ENCODE measurements at regions not wholly inside any gene's neighbourhood (a gene's known extent, or its start where the extent isn't known, plus 50 kb on each side); places are given as distances from the start of the nearest gene placed in this dataset.
"Not testable (repeated sequence)": the region's sequence is repeated elsewhere in the genome, so short reads cannot be mapped to it uniquely, and the experiment has no call there.

GRCh38 chr14:45641541-45641940, 388.5 kb upstream of the MIS18BP1 start:
- H3K4me3 ChIP-seq (ENCODE audit: low read depth, poor library complexity, severe bottlenecking): no peak overlapping the region
- no peak for DNase-seq (ENCODE audit: low spot score in 2 of 2)
- TF ChIP-seq, protein P1, sequence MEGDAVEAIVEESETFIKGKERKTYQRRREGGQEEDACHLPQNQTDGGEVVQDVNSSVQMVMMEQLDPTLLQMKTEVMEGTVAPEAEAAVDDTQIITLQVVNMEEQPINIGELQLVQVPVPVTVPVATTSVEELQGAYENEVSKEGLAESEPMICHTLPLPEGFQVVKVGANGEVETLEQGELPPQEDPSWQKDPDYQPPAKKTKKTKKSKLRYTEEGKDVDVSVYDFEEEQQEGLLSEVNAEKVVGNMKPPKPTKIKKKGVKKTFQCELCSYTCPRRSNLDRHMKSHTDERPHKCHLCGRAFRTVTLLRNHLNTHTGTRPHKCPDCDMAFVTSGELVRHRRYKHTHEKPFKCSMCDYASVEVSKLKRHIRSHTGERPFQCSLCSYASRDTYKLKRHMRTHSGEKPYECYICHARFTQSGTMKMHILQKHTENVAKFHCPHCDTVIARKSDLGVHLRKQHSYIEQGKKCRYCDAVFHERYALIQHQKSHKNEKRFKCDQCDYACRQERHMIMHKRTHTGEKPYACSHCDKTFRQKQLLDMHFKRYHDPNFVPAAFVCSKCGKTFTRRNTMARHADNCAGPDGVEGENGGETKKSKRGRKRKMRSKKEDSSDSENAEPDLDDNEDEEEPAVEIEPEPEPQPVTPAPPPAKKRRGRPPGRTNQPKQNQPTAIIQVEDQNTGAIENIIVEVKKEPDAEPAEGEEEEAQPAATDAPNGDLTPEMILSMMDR (IDR thresholded peaks at IDR 0.05): no peak
- no peak for TF ChIP-seq POLR2A (IDR thresholded peaks at IDR 0.05)
- 44 to 56% methylated on average over 4 of the region's 4 CpGs for WGBS, 2 donors
- intact Hi-C loops (cut with DNase I; ENCODE audit: low total_unique reads): no loop called here

DNA sequence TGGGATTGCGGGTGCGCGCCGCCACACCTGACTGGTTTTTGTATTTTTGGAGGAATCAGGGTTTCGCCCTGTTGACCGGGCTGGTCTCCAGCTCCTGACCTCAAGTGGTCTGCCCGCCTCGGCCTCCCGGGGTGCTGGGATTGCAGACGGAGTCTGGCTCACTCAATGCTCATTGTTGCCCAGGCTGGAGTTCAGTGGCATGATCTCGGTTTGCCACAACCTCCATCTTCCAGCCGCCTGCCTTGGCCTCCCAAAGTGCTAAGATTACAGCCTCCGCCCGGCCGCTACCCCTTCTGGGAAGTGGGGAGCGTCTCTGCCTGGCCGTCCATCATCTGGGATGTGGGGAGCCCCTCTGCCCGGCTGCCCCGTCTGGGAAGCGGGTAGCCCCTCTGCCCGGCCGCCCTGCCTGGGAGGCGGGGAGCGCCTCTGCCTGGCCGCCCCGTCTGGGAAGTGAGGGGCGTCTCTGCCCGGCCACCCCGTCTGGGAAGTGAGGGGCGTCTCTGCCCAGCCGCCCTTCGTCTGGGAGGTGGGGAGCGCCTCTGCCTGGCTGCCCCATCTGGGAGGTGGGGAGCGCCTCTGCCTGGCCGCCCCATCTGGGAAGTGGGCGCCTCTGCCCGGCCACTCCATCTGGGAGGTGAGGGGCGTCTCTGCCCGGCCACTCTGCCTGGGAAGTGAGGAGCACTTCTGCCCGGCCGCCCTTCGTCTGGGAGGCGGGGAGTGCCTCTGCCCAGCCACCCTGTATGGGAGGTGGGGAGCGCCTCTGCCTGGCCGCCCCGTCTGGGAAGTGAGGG, 381.8 kb upstream of the MIS18BP1 start:
- H3K4me3 ChIP-seq (ENCODE audit: low read depth, poor library complexity, severe bottlenecking); DNase-seq (ENCODE audit: low spot score in 2 of 2); intact Hi-C loops (cut with DNase I; ENCODE audit: low total_unique reads): not testable (repeated sequence)
- WGBS, 2 donors: 92 to 97% methylated on average over 12 to 35 of the region's 46 CpGs

GRCh38 chr14:45633220-45633984, 380.4 kb upstream of the MIS18BP1 start:
- 34 to 38% methylated on average over 7 of the region's 7 CpGs for WGBS, 2 donors
- no peak overlapping the region for H3K4me3 ChIP-seq (ENCODE audit: low read depth, poor library complexity, severe bottlenecking)
- no peak for TF ChIP-seq POLR2A (IDR thresholded peaks at IDR 0.05)
- TF ChIP-seq, protein P1 (IDR thresholded peaks at IDR 0.05): no peak
- intact Hi-C loops (cut with DNase I; ENCODE audit: low total_unique reads): no loop called here
- peak in 1 of 2 donors; percentile 33 for DNase-seq (ENCODE audit: low spot score in 2 of 2)

- intact Hi-C loops (cut with DNase I; ENCODE audit: low total_unique reads): no loop called here
- TF ChIP-seq, protein P1 (IDR thresholded peaks at IDR 0.05): no peak
- TF ChIP-seq POLR2A (IDR thresholded peaks at IDR 0.05): no peak
- H3K4me3 ChIP-seq (ENCODE audit: low read depth, poor library complexity, severe bottlenecking): no peak overlapping the region
- WGBS, 2 donors: 72 to 77% methylated on average over 2 of the region's 2 CpGs
- DNase-seq (ENCODE audit: low spot score in 2 of 2): no peak
These were observed 368.7 kb upstream of the MIS18BP1 start for GRCh38 chr14:45621731-45622130.

DNA sequence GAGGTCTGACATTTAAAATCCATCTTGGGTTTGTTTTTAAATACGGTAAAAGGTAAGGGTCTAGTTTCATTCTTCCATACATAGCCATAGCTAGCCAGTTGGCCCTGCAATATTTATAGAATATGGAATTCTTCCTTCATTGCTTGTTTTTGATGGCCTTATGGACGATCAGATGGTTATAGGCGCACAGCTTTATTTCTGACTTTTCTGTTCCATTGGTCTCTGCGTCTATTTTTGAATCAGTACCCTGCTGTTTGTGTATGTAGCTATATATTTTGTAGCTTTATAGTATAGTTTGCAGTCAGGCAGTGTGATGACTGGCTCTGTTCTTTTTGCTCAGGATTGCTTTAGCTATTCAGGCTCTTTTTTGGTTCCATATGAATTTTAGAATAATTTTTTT, 366.8 kb upstream of the MIS18BP1 start:
- TF ChIP-seq, protein P1 (IDR thresholded peaks at IDR 0.05): no peak
- TF ChIP-seq POLR2A (IDR thresholded peaks at IDR 0.05): no peak
- WGBS, 2 donors: 79 to 94% methylated on average over 4 of the region's 4 CpGs

DNA sequence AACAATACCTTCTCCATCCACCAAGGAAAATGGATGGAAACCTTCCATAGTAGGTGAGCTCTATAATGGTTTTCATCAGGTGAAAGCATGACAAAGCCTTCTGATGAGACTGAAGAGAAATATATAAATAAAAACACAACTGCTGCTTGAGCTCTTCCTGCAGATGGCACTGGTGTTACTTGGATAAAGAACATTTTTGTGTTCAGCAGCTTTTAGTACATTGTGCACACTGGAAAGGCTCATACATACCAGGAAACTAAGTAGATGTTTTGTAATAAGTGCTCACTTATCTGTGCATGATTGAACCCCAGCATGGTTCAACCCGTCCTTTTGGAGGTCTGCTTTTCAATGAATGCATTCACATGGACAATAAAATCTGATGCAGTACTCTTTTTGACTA, 357.3 kb upstream of the MIS18BP1 start:
- WGBS, 2 donors: 21 to 24% methylated on average over 1 of the region's 1 CpG
- no peak for DNase-seq (ENCODE audit: low spot score in 2 of 2)
- intact Hi-C loops (cut with DNase I; ENCODE audit: low total_unique reads): no loop called here
- H3K4me3 ChIP-seq (ENCODE audit: low read depth, poor library complexity, severe bottlenecking): no peak overlapping the region
- TF ChIP-seq POLR2A (IDR thresholded peaks at IDR 0.05): no peak
- TF ChIP-seq, protein P1 (IDR thresholded peaks at IDR 0.05): no peak

More for the DNA sequence above, 366.8 kb upstream of the MIS18BP1 start:
- no peak for DNase-seq (ENCODE audit: low spot score in 2 of 2)
- intact Hi-C loops (cut with DNase I; ENCODE audit: low total_unique reads): no loop called here
- H3K4me3 ChIP-seq (ENCODE audit: low read depth, poor library complexity, severe bottlenecking): no peak overlapping the region
